ENCODE measurements at regions not wholly inside any gene's neighbourhood (a gene's known extent, or its start where the extent isn't known, plus 50 kb on each side); places are given as distances from the start of the nearest gene placed in this dataset.

DNA sequence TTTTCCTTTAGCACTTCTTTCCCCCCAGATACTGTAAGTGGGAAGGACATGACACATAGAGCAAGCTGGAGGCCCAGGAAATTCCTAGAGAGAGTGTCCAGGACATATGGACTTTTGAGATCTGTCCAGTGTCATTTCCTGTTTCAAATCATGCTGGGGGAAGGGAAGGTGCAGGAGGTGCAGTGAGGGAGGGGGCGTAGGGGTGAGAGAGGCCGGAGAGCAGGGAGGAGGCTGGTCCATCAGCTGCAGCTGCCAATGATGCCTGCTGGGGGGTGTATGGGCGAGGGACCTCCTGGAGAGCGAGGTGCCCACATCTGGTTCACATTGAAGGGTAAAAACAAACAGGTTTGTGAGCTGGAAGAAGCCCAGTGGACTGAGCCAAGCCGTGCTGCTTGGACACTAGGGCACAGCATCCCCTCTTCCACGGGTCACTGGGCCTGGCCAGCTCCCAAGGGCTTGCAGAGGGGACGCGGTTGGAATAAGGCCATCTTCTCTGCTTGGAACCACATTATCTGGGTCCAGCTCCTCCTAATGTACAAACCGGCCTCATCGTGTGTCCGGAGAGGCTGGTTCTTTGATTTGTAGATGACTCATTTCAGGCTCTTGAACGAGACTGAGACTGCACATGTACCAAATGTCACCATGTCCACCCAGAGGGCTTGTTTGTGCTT, 70.4 kb upstream of the SMURF2 start (continued):
- TF ChIP-seq ZBTB8A (CRISPR knock-in tag; IDR thresholded peaks at IDR 0.05; ENCODE audit: borderline replicate concordance, low read depth) (no peak), ZNF552 (CRISPR knock-in tag; IDR thresholded peaks at IDR 0.05; ENCODE audit: borderline replicate concordance) (no peak), SMAD9 (CRISPR knock-in tag; IDR thresholded peaks at IDR 0.05) (no peak), ATRX (CRISPR knock-in tag; IDR thresholded peaks at IDR 0.05; ENCODE audit: borderline replicate concordance) (no peak), MBD4 (IDR thresholded peaks at IDR 0.05; ENCODE audit: borderline replicate concordance, low read length) (no peak), PTBP1 (IDR thresholded peaks at IDR 0.05; ENCODE audit: low read depth, low read length, poor library complexity, severe bottlenecking) (no peak), ZNF121 (CRISPR knock-in tag; IDR thresholded peaks at IDR 0.05) (no peak), ZNF577 (CRISPR knock-in tag; IDR thresholded peaks at IDR 0.05; ENCODE audit: borderline replicate concordance, low read depth) (no peak), ZNF614 (CRISPR knock-in tag; IDR thresholded peaks at IDR 0.05; ENCODE audit: borderline replicate concordance) (no peak), SIX1 (CRISPR knock-in tag; IDR thresholded peaks at IDR 0.05; ENCODE audit: borderline replicate concordance) (no peak), ZNF816 (CRISPR knock-in tag; IDR thresholded peaks at IDR 0.05; ENCODE audit: borderline replicate concordance) (no peak), U2AF1 (optimal IDR thresholded peaks at IDR 0.05; ENCODE audit: low read depth, low read length) (no peak)
- TF ChIP-seq, protein P1, sequence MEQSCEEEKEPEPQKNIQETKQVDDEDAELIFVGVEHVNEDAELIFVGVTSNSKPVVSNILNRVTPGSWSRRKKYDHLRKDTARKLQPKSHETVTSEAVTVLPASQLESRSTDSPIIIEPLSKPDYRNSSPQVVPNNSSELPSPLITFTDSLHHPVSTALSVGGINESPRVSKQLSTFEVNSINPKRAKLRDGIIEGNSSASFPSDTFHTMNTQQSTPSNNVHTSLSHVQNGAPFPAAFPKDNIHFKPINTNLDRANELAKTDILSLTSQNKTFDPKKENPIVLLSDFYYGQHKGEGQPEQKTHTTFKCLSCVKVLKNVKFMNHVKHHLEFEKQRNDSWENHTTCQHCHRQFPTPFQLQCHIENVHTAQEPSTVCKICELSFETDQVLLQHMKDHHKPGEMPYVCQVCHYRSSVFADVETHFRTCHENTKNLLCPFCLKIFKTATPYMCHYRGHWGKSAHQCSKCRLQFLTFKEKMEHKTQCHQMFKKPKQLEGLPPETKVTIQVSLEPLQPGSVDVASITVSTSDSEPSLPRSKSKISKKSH (CRISPR knock-in tag; IDR thresholded peaks at IDR 0.05; ENCODE audit: borderline replicate concordance): no peak
- TF ChIP-seq, protein P2, sequence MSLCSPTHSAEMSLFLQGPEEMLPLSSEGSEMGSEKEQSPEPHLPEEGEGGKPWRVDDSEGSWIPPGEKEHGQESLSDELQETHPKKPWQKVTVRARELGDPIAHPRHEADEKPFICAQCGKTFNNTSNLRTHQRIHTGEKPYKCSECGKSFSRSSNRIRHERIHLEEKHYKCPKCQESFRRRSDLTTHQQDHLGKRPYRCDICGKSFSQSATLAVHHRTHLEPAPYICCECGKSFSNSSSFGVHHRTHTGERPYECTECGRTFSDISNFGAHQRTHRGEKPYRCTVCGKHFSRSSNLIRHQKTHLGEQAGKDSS (CRISPR knock-in tag; IDR thresholded peaks at IDR 0.05; ENCODE audit: borderline replicate concordance, low read depth): no peak
- TF ChIP-seq, protein P3, sequence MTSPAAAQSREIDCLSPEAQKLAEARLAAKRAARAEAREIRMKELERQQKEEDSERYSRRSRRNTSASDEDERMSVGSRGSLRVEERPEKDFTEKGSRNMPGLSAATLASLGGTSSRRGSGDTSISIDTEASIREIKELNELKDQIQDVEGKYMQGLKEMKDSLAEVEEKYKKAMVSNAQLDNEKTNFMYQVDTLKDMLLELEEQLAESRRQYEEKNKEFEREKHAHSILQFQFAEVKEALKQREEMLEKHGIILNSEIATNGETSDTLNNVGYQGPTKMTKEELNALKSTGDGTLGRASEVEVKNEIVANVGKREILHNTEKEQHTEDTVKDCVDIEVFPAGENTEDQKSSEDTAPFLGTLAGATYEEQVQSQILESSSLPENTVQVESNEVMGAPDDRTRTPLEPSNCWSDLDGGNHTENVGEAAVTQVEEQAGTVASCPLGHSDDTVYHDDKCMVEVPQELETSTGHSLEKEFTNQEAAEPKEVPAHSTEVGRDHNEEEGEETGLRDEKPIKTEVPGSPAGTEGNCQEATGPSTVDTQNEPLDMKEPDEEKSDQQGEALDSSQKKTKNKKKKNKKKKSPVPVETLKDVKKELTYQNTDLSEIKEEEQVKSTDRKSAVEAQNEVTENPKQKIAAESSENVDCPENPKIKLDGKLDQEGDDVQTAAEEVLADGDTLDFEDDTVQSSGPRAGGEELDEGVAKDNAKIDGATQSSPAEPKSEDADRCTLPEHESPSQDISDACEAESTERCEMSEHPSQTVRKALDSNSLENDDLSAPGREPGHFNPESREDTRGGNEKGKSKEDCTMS (CRISPR knock-in tag; conservative IDR thresholded peaks at IDR 0.05): no peak
- TF ChIP-seq, protein P4, sequence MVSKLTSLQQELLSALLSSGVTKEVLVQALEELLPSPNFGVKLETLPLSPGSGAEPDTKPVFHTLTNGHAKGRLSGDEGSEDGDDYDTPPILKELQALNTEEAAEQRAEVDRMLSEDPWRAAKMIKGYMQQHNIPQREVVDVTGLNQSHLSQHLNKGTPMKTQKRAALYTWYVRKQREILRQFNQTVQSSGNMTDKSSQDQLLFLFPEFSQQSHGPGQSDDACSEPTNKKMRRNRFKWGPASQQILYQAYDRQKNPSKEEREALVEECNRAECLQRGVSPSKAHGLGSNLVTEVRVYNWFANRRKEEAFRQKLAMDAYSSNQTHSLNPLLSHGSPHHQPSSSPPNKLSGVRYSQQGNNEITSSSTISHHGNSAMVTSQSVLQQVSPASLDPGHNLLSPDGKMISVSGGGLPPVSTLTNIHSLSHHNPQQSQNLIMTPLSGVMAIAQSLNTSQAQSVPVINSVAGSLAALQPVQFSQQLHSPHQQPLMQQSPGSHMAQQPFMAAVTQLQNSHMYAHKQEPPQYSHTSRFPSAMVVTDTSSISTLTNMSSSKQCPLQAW (CRISPR knock-in tag; IDR thresholded peaks at IDR 0.05): peak; percentile 54; the same call in 1 of the 2 replicates
- TF ChIP-seq, protein P5, sequence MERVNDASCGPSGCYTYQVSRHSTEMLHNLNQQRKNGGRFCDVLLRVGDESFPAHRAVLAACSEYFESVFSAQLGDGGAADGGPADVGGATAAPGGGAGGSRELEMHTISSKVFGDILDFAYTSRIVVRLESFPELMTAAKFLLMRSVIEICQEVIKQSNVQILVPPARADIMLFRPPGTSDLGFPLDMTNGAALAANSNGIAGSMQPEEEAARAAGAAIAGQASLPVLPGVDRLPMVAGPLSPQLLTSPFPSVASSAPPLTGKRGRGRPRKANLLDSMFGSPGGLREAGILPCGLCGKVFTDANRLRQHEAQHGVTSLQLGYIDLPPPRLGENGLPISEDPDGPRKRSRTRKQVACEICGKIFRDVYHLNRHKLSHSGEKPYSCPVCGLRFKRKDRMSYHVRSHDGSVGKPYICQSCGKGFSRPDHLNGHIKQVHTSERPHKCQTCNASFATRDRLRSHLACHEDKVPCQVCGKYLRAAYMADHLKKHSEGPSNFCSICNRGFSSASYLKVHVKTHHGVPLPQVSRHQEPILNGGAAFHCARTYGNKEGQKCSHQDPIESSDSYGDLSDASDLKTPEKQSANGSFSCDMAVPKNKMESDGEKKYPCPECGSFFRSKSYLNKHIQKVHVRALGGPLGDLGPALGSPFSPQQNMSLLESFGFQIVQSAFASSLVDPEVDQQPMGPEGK (CRISPR knock-in tag; IDR thresholded peaks at IDR 0.05): peak; percentile 34; the same call in 1 of the 2 replicates
- TF ChIP-seq, protein P6, sequence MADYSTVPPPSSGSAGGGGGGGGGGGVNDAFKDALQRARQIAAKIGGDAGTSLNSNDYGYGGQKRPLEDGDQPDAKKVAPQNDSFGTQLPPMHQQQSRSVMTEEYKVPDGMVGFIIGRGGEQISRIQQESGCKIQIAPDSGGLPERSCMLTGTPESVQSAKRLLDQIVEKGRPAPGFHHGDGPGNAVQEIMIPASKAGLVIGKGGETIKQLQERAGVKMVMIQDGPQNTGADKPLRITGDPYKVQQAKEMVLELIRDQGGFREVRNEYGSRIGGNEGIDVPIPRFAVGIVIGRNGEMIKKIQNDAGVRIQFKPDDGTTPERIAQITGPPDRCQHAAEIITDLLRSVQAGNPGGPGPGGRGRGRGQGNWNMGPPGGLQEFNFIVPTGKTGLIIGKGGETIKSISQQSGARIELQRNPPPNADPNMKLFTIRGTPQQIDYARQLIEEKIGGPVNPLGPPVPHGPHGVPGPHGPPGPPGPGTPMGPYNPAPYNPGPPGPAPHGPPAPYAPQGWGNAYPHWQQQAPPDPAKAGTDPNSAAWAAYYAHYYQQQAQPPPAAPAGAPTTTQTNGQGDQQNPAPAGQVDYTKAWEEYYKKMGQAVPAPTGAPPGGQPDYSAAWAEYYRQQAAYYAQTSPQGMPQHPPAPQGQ (CRISPR knock-in tag; IDR thresholded peaks at IDR 0.05; ENCODE audit: borderline replicate concordance): no peak

Data from HepG2 (cell line).